Stimulated activated CD4-positive, alpha-beta T cell treated with anti-CD3 and anti-CD28 coated beads, Interleukin-15, amount 100 ng/mL, for 48 hours (primary cell): ENCODE measurements at regions not wholly inside any gene's neighbourhood (a gene's known extent, or its start where the extent isn't known, plus 50 kb on each side); places are given as distances from the start of the nearest gene placed in this dataset.
"Not testable (repeated sequence)": the region's sequence is repeated elsewhere in the genome, so short reads cannot be mapped to it uniquely, and the experiment has no call there.

ENCODE experiments used
- DNase-seq, 2 donors: peaks; one replicate each; pipeline ENCODE4 v3.0.0-alpha.2; 2020; ENCODE audit warnings: low read depth in 2 of 2

DNA sequence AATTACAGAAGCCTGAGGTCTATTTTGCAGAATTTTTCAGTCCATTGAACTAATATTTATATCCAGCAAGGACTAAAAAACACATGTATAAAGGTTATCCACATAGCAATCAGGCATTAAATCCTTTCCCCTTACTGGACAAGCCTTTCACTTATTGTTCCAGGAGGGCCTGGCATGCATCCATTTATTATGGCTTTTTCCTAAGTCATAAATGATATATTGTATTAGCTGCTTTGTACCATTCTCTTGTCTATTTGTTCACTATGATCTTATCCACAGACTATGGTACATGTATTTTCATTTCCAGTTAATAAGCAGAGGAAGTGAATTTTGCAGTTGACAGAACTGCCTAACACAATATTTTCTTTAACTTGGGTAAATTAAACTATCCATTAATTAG is 105.4 kb upstream of the ANK2 start:
- no peak for DNase-seq

DNA sequence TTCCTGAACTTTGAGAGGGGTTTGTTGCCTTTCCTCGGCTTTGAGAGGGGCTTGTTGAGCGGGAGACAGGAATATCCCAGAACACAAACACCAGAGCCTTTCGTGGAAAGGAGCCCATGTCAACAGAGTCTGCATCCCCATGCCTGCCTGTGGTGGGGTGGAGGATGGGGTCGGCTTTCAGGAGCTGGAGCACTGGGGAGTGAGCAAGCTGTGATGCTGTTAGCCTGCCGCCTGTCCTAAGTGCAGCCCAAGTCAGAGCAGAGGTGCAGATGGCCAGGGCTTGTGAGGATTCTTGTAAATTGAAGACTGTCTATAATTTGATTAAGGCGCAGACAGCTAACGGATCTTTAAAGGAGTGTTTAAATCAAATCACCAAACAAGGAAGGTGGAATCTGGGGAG is 103.3 kb upstream of the ANK2 start:
- DNase-seq: no peak

DNA sequence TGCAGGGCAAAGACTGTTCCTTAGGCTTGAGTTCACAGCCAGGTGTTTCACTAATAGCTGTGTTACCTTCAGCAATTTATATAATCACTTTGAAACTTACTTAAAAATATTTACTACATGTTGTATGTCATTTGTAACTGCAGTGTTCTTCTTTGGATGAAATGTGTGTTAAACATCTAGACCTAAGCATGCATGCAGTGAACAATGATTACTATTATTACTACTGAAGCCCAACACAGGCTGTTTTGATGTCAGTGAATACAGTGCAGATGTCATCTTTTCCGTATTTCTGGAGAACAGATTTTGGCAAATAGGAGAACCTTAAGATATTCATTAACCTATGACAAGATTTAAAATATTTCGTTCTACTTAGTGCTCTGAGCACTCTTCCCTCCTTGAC is 101.8 kb upstream of the ANK2 start:
- DNase-seq: no peak

DNA sequence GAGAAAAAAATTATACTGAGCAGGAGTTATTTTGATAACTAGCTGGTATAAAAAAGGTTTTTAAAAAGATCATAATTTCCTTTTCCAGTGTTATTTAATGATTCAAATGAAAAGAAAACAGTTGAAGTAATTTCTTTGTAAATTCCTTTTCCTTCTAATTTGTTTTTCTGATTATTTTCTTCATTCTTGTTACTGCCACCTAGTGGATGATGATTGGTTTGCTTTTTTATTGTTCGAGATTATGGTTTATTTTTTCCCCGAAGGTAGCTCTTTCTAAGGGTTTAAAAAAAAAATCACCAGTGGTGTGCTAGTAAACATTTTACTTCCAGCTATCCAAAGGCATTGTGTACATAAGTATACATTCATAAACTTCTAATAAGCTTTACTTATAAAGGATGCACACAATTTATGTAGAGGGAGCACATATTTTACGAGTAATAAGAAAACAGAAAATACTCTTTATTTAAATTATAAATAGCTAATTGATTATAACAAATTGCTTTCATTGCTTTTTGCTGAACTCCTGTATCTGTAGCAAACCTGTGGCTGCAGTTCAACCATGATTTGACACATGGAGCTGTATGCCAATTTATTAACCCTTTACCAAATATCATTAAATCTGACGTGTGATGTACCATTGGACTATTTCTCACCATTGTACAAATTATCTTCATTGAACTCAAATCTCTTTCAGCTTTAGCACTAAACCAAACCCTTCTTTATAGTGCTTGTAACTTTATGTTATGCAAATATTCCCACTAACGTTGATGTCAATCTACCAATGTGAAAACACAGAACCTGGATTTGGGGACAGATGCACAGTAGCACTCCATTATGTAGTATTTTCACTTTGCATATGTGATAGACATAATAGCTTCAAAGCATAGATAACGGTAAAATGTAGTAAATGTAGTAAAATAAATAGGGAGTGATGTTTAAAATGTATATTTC is 97.8 kb upstream of the ANK2 start:
- DNase-seq: no peak

DNA sequence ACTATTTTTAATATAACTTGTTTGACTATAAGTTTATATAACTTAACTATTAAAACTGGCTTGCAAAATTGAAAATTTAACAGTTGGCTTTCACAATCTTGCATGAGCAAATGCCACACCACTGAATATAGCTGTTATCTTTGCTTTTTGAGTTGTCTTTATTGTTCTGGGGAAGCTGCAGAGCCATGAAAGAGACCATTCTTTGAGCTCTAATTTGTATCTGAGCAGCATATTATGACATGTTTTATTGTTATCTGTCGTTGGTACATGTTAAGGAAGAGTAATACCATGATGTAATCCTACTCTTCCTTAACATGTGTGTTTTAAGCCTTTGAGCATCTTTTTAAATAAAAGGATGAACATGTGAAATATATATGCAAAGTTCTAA is 97.1 kb upstream of the ANK2 start:
- DNase-seq: no peak

DNA sequence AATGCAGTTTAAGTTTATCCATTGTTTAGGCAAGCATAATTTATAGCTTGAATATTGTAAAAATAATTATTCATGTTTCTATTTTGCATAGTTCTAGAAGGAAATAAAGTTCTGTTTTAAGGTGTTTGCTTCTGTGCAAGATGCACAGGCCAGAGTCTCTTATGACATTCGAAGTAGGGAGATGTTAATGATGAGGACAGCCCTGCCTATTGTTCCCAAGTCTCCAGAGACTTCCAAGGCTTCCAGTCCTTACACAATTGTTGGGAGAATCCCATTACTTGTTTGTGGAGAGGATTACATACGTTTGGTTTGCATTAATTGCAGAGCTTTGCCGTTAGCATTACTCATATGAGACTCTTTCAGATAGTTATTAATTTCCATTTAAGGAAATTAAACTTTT is 96.2 kb upstream of the ANK2 start:
- DNase-seq: no peak

DNA sequence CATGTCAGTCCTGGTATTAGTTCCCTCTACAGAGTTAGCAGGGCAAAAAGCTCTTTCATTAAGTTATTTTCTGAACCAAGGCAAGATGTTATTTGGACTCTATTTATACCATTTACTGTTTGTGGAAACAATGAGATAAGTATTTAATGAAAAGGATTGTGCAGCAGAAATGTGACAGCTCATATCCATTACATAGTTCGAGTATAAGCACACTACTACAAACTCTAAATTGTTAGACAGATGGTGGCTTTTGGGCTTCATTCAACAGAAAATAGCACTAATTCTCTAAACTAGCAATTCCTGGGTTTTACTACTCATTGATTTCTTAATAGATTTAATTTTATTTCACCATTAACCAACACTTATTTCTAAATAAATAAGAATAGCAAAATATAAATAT is 95.2 kb upstream of the ANK2 start:
- DNase-seq: no peak

- no peak for DNase-seq
Observed at GRCh38 chr4:112956484-112956896, 93.0 kb upstream of the ANK2 start.

DNA sequence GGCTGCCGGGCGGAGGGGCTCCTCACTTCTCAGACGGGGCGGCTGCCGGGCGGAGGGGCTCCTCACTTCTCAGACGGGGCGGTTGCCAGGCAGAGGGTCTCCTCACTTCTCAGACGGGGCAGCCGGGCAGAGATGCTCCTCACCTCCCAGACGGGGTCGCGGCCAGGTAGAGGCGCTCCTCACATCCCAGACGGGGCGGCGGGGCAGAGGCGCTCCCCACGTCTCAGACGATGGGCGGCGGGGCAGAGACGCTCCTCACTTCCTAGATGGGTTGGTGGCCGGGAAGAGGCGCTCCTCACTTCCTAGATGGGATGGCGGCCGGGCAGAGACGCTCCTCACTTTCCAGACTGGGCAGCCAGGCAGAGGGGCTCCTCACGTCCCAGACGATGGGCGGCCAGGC is 91.7 kb upstream of the ANK2 start:
- not testable (repeated sequence) for DNase-seq

DNA sequence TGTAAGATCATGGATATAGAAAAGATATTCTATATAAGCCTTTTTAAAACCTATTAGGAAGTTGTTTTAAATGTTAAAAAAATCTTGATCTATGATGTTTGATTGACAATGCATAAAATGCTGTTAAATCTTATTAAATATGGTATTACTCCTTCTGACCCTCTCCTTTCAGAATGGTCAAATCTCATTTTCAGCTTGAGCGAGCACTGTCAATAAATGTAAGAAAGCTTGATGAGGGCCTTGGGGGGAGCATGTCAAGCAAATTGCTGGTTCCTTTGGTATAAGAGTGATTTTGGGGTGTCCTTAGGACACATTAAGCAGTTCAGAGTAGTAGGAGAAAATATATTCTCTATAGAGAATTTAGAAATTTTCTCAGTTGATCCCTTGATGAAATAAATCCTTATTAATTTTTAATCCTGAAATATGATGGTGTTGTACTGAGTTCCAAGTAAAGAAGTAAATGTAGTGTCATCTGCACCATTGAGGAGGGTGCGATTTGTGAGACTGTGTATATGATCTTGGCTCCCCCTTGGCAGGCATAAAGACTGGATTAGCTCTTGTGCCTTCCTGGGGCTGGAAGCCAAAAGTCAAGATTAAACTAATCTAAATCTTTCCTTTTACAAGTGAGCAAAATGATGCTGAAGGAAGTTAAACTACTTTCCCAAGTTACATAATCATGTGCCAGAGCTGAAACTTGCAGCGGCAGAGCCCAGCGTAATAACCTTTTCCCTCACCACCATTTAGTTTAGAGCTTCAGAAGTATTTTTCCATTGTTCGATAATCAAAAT is 82.6 kb upstream of the ANK2 start:
- no peak for DNase-seq

DNA sequence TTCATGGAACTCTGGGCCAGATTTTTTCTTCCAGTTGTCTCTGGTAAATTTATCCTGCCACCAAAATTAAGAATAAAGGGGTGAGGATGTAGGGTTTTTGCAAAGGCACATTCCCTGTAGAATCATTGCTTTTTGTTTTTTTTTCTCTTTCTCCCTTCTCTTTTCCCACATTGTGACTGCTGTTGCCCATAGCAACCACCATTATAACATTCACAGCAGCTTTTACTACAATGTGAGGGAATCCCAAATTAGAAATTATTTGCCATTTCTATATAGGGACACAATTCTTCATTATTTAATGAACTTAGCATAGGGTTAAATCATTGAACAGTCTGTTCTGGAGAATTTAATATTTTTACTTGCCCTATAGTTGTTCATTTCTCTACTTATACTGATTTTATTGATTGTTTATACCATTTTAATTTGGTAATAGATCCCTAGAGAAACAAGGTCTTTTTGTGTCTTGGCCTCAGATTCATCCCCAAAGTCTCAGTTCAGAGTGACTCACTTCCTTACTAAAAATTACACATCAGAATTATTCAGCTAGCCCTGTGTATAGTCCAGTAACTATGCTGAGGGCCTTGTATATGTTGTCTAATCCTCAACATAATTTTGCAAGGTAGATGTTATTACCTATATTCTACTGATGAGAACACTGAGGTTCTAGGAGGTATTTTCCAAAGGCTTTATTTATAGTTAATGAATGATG is 80.8 kb upstream of the ANK2 start:
- no peak for DNase-seq

DNA sequence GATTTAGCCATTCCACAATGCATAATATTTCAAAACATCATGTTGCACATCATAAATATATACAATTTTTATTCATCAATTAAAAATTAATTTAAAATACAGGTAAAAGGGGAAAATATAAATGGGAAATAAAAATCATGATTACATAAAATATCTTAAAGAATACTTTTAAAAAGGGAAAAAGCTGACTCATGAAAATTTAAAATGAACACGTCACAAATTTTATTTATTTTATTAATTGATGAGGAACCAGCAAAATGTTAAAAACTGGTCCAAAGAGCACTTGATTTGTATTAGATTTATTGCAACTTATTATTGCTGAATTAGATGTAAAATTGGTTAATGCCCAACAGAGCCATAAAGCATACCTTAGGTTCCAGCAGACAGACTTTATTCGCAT is 78.5 kb upstream of the ANK2 start:
- no peak for DNase-seq

DNA sequence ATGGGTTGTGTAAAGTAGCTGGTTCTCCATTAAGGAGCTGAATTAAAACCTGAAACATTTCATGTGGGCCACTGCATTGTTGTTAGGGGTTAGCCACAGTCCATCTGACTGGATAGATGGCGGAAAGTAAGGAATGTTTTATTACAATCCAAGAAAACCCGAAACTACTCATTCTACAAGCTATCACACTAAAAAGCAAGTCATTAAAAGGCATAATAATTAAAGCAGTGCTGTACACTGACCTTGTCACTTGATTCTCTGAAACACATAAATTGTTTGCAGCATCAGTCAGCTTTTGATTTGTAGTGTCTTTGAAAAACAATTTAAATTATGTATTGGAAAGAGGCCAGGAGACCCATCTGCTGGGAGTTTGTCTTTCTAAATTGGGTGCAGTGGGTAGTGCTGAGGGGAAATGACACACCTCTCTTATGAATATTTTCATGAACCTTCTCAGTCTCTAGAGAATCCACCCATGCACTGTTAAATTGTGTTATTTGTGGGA is 75.7 kb upstream of the ANK2 start:
- no peak for DNase-seq

- DNase-seq: no peak
Observed at GRCh38 chr4:112975567-112976355, 73.7 kb upstream of the ANK2 start.

DNA sequence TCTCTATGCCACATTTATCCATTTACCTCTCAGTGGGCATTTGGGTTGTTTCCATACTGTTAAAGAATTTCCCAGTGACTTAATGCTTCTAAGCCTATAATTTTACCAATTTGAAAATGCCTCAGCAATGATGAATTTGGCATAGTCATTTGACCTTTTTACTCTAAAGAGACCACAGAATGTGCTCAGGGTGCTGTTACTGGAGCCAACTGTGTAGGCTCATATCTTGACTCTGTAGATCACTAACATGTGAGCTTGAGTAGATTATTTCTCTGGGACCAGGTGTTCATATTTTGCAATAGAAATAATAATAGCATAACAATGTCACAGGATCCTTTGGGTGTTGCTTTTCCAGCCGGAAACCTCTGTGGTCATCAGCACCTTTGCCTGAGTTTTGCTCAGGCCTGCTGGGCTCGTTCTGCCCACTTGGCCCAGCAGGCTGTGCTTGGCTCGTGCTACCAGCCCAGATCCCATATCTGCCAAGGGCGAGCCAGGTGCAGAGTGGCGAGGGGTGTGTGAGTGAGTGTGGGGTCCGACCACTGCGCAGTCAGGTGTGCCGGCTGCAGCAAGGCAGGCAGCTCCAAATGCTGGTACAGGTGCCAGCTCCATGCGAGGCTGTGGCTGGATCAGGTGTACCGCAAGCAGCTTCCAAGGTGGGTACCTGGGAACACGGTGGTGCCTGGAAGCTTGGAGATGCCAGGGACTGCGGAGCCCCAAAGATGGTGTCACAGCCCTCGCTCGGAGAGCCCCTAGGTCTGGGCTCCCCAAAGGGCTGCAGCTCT is 70.6 kb upstream of the ANK2 start:
- DNase-seq: no peak

- no peak for DNase-seq
Observed at GRCh38 chr4:112979881-112980421, 69.5 kb upstream of the ANK2 start.

GRCh38 chr4:112982680-112983079 is 66.8 kb upstream of the ANK2 start:
- DNase-seq: no peak

DNA sequence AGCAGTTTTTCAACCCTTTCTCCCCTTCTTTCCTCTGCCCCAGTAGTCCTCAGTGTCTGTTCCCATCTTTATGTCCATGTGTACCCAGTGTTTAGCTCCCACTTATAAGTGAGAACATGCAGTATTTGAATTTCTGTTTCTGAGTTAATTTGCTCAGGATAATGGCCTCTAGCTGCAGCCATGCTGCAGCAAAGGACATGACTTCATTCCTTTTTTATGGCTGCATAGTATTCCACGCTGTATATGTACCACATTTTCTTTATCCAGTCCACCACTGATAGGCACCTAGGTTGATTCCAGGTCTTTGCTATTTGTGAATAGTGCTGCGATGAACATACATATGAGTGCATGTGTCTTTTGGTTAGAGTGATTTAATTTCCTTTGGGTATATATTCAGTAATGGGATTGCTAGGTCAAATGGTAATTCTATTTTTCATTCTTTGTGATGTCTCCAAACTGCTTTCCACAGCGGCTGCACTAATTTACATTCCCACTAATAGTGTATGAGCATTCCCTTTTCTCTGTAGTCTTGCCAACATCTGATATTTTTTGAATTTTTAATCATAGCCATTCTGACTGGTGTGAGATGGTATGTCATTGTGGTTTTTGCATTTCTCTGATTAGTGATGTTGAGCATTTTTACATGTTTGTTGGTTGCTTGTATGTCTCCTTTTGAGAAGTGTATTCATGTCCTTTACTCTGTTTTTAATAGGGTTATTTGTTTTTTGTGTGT is 54.6 kb upstream of the ANK2 start:
- DNase-seq: no peak
